ENCODE measurements at regions not wholly inside any gene's neighbourhood (a gene's known extent, or its start where the extent isn't known, plus 50 kb on each side); places are given as distances from the start of the nearest gene placed in this dataset.

- Histone ChIP-seq H3K36me3 (ENCODE audit: insufficient read depth, low read length, poor library complexity, severe bottlenecking) (no peaks in the 10 kb centered on the region), H3K27ac (ENCODE audit: low read depth, low read length, poor library complexity, severe bottlenecking) (no peak overlapping the region), H3K27me3 (replicated peaks; ENCODE audit: insufficient read depth, low read depth, low read length, poor library complexity) (no peaks in the 10 kb centered on the region), H3K4me1 (ENCODE audit: insufficient read depth, low read length, poor library complexity, severe bottlenecking) (no peaks in the 10 kb centered on the region), H3K4me3 (ENCODE audit: low read depth, low read length, poor library complexity, severe bottlenecking) (no peak overlapping the region), H3K9me3 (ENCODE audit: low read depth, low read length, poor library complexity, severe bottlenecking) (no peaks in the 10 kb centered on the region)
- intact Hi-C loops (cut with micrococcal nuclease; ENCODE audit: unreplicated experiment), result no loop called here
- no TSS peak for BruUV-seq (replicated peaks)
- TF ChIP-seq, protein P1, sequence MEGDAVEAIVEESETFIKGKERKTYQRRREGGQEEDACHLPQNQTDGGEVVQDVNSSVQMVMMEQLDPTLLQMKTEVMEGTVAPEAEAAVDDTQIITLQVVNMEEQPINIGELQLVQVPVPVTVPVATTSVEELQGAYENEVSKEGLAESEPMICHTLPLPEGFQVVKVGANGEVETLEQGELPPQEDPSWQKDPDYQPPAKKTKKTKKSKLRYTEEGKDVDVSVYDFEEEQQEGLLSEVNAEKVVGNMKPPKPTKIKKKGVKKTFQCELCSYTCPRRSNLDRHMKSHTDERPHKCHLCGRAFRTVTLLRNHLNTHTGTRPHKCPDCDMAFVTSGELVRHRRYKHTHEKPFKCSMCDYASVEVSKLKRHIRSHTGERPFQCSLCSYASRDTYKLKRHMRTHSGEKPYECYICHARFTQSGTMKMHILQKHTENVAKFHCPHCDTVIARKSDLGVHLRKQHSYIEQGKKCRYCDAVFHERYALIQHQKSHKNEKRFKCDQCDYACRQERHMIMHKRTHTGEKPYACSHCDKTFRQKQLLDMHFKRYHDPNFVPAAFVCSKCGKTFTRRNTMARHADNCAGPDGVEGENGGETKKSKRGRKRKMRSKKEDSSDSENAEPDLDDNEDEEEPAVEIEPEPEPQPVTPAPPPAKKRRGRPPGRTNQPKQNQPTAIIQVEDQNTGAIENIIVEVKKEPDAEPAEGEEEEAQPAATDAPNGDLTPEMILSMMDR (conservative IDR thresholded peaks at IDR 0.05; ENCODE audit: low read depth, low read length), result no peak
- no peak for TF ChIP-seq EZH2 (IDR thresholded peaks at IDR 0.05; ENCODE audit: borderline replicate concordance, low read depth, low read length, poor library complexity, severe bottlenecking)
- ChIA-PET CTCF (interaction anchor here (0.5 kb wide), 1 partner anchor 498 kb away, joined by 4 read pairs; no protein-coding TSS in a partner anchor), POLR2A (ENCODE audit: low non-redundant PET) (interaction anchor here (0.6 to 0.7 kb wide), 2 partner anchors 42 to 1558 kb away, joined by 4 read pairs; no protein-coding TSS in a partner anchor)
- DNase-seq (ENCODE audit: low spot score), result no peak
Measured at GRCh38 chr11:103584021-103584420, 452.4 kb upstream of the DDI1 start.

GRCh38 chr11:103584720-103585119 lies 451.7 kb upstream of the DDI1 start:
- Histone ChIP-seq H3K27me3 (replicated peaks; ENCODE audit: insufficient read depth, low read depth, low read length, poor library complexity) (no peaks in the 10 kb centered on the region), H3K36me3 (ENCODE audit: insufficient read depth, low read length, poor library complexity, severe bottlenecking) (no peaks in the 10 kb centered on the region), H3K4me3 (ENCODE audit: low read depth, low read length, poor library complexity, severe bottlenecking) (no peak overlapping the region), H3K4me1 (ENCODE audit: insufficient read depth, low read length, poor library complexity, severe bottlenecking) (no peaks in the 10 kb centered on the region), H3K27ac (ENCODE audit: low read depth, low read length, poor library complexity, severe bottlenecking) (no peak overlapping the region), H3K9me3 (ENCODE audit: low read depth, low read length, poor library complexity, severe bottlenecking) (no peaks in the 10 kb centered on the region)
- intact Hi-C loops (cut with micrococcal nuclease; ENCODE audit: unreplicated experiment), result no loop called here
- POLR2A ChIA-PET (ENCODE audit: low non-redundant PET), result no interaction called here
- BruUV-seq (replicated peaks), result no TSS peak
- CTCF ChIA-PET, result no interaction called here
- DNase-seq (ENCODE audit: low spot score), result no peak
- TF ChIP-seq, protein P1 (conservative IDR thresholded peaks at IDR 0.05; ENCODE audit: low read depth, low read length), result no peak
- no peak for TF ChIP-seq EZH2 (IDR thresholded peaks at IDR 0.05; ENCODE audit: borderline replicate concordance, low read depth, low read length, poor library complexity, severe bottlenecking)

- POLR2A ChIA-PET (ENCODE audit: low non-redundant PET), result no interaction called here
- intact Hi-C loops (cut with micrococcal nuclease; ENCODE audit: unreplicated experiment), result no loop called here
- Histone ChIP-seq H3K4me1 (ENCODE audit: insufficient read depth, low read length, poor library complexity, severe bottlenecking) (no peaks in the 10 kb centered on the region), H3K27ac (ENCODE audit: low read depth, low read length, poor library complexity, severe bottlenecking) (no peak overlapping the region), H3K27me3 (replicated peaks; ENCODE audit: insufficient read depth, low read depth, low read length, poor library complexity) (no peaks in the 10 kb centered on the region), H3K4me3 (ENCODE audit: low read depth, low read length, poor library complexity, severe bottlenecking) (no peak overlapping the region), H3K9me3 (ENCODE audit: low read depth, low read length, poor library complexity, severe bottlenecking) (no peaks in the 10 kb centered on the region), H3K36me3 (ENCODE audit: insufficient read depth, low read length, poor library complexity, severe bottlenecking) (no peaks in the 10 kb centered on the region)
- CTCF ChIA-PET, result no interaction called here
- BruUV-seq (replicated peaks), result no TSS peak
- TF ChIP-seq, protein P1 (conservative IDR thresholded peaks at IDR 0.05; ENCODE audit: low read depth, low read length), result no peak
- no peak for TF ChIP-seq EZH2 (IDR thresholded peaks at IDR 0.05; ENCODE audit: borderline replicate concordance, low read depth, low read length, poor library complexity, severe bottlenecking)
- no peak for DNase-seq (ENCODE audit: low spot score)
Measured at GRCh38 chr11:103585401-103585800, 451.0 kb upstream of the DDI1 start.

Measured in A673 (cell line).